ENCODE measurements at regions not wholly inside any gene's neighbourhood (a gene's known extent, or its start where the extent isn't known, plus 50 kb on each side); places are given as distances from the start of the nearest gene placed in this dataset.
"Not testable (repeated sequence)": the region's sequence is repeated elsewhere in the genome, so short reads cannot be mapped to it uniquely, and the experiment has no call there.

GRCh38 chr9:38484076-38484665, 59.9 kb upstream of the IGFBPL1 start:
- H2BK5ac ChIP-seq (ENCODE audit: low read depth, low read length, poor library complexity); H3K9me3 ChIP-seq (ENCODE audit: insufficient read depth, low read depth, low read length); H3K4me3 ChIP-seq (ENCODE audit: low read depth, low read length); H2BK120ac ChIP-seq (ENCODE audit: insufficient read depth, low read length, poor library complexity); H2AK5ac ChIP-seq (ENCODE audit: low read length); H2AFZ ChIP-seq (ENCODE audit: insufficient read depth, low read length, poor library complexity); H3K79me2 ChIP-seq (ENCODE audit: control insufficient read depth, insufficient read depth, low read length, poor library complexity); H3K4me2 ChIP-seq (ENCODE audit: low read length); H3K79me1 ChIP-seq (ENCODE audit: low read length); H3K4me1 ChIP-seq (ENCODE audit: control insufficient read depth in 1 of 2, insufficient read depth in 2 of 2, low read length in 2 of 2); H3K4ac ChIP-seq (ENCODE audit: low read depth, low read length); H3K14ac ChIP-seq (ENCODE audit: low read length); H4K12ac ChIP-seq (ENCODE audit: low read depth, low read length); H3K36me3 ChIP-seq (ENCODE audit: control insufficient read depth in 1 of 2, insufficient read depth in 2 of 2, low read length in 2 of 2); H2BK12ac ChIP-seq (ENCODE audit: low read length); H3K27ac ChIP-seq (ENCODE audit: low read depth, low read length); H3K9ac ChIP-seq (ENCODE audit: low read length); H4K8ac ChIP-seq (ENCODE audit: low read depth, low read length); H4K91ac ChIP-seq (ENCODE audit: low read depth, low read length); H3K23ac ChIP-seq (ENCODE audit: low read length); H3K27me3 ChIP-seq (ENCODE audit: insufficient read depth, low read length); DNase-seq; H3K18ac ChIP-seq (ENCODE audit: low read length): not testable (repeated sequence)
- WGBS (ENCODE audit: extremely low coverage, insufficient coverage, insufficient read length): no CpG with 5 or more reads among the region's 2 CpGs

DNA sequence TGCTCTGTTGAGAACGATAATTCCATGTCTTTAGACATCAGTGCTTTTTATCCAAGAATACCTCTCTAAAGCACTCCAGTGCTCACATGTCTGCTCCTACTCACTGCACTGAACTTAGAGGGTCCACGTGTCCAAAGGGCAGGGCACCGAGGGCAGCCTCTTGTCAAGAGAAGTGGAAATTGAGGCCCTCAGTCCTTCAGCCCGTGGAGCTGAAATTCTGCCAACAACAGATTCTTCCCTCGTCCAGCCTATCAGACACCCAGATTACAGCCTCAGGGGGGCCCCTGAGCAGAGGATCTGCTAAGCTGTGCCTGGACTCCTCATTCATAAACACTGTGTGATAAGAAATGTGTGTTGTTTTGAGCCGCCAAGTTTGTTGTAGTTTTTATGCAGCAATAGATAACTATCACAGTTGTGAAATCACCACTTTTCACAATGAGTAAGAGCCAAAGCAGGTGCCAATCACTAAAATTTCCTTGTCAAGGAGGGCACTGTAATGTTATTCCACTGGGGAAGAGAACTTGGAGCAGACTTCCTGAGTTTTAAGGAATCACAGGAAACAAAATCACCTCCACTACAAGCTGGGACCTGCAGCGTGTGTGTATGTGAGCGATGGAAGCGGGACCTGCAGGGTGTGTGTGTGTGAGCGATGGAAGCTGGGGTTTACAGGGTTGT, 58.8 kb upstream of the IGFBPL1 start:
- Histone ChIP-seq H3K23ac (ENCODE audit: low read length) (no peak overlapping the region), H4K12ac (ENCODE audit: low read depth, low read length) (no peak overlapping the region), H3K4ac (ENCODE audit: low read depth, low read length) (no peak overlapping the region), H2BK120ac (ENCODE audit: insufficient read depth, low read length, poor library complexity) (no peak overlapping the region), H4K91ac (ENCODE audit: low read depth, low read length) (no peak overlapping the region), H2AFZ (ENCODE audit: insufficient read depth, low read length, poor library complexity) (no peak overlapping the region), H3K14ac (ENCODE audit: low read length) (no peak overlapping the region), H3K27me3 (ENCODE audit: insufficient read depth, low read length) (no peaks in the 10 kb centered on the region), H3K79me1 (ENCODE audit: low read length) (no peaks in the 10 kb centered on the region), H3K9me3 (ENCODE audit: insufficient read depth, low read depth, low read length) (peaks cover 2% of the 10 kb centered on the region), H2BK12ac (ENCODE audit: low read length) (no peak overlapping the region), H3K4me3 (ENCODE audit: low read depth, low read length) (no peak overlapping the region), H3K36me3 (ENCODE audit: control insufficient read depth in 1 of 2, insufficient read depth in 2 of 2, low read length in 2 of 2) (no peaks in the 10 kb centered on the region), H4K8ac (ENCODE audit: low read depth, low read length) (peak overlapping the region; percentile 34), H3K79me2 (ENCODE audit: control insufficient read depth, insufficient read depth, low read length, poor library complexity) (no peaks in the 10 kb centered on the region), H3K4me1 (ENCODE audit: control insufficient read depth in 1 of 2, insufficient read depth in 2 of 2, low read length in 2 of 2) (peaks cover 3% of the 10 kb centered on the region in 2 experiments), H3K18ac (ENCODE audit: low read length) (no peak overlapping the region), H2AK5ac (ENCODE audit: low read length) (no peak overlapping the region), H2BK5ac (ENCODE audit: low read depth, low read length, poor library complexity) (no peak overlapping the region), H3K4me2 (ENCODE audit: low read length) (no peak overlapping the region), H3K9ac (ENCODE audit: low read length) (no peak overlapping the region), H3K27ac (ENCODE audit: low read depth, low read length) (no peak overlapping the region)
- DNase-seq: peak in 1 of 2 donors; percentile 78
- WGBS (ENCODE audit: extremely low coverage, insufficient coverage, insufficient read length): no CpG with 5 or more reads among the region's 10 CpGs

DNA sequence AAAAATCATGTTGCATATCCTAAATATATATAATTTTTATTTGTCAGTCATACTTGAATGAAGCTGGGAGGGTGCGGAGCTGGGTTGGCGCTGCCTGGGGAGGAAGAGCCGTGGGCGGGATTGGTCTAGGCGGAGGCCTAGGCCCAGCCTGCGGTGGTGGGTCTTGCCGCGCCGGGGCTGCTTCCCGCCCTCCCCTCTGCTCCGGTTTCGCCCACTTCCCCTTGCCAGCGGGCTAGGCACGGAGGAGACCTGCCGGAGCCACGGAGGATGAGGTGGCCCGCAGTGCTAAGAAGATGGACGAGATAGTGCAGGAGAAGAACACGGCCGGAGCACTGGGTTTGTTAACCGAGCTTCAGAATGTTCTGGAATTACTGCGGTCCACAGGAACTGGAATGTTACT, 54.0 kb upstream of the IGFBPL1 start:
- Histone ChIP-seq H3K23ac (ENCODE audit: low read length) (no peak overlapping the region), H2AK5ac (ENCODE audit: low read length) (no peak overlapping the region), H3K27ac (ENCODE audit: low read depth, low read length) (no peak overlapping the region), H2BK5ac (ENCODE audit: low read depth, low read length, poor library complexity) (no peak overlapping the region), H4K8ac (ENCODE audit: low read depth, low read length) (no peak overlapping the region), H3K4me3 (ENCODE audit: low read depth, low read length) (no peak overlapping the region), H3K9ac (ENCODE audit: low read length) (no peak overlapping the region), H3K27me3 (ENCODE audit: insufficient read depth, low read length) (no peaks in the 10 kb centered on the region), H3K36me3 (ENCODE audit: control insufficient read depth in 1 of 2, insufficient read depth in 2 of 2, low read length in 2 of 2) (no peaks in the 10 kb centered on the region), H2BK120ac (ENCODE audit: insufficient read depth, low read length, poor library complexity) (no peak overlapping the region), H3K79me1 (ENCODE audit: low read length) (no peaks in the 10 kb centered on the region), H3K4me2 (ENCODE audit: low read length) (no peak overlapping the region), H3K4me1 (ENCODE audit: control insufficient read depth in 1 of 2, insufficient read depth in 2 of 2, low read length in 2 of 2) (peaks cover 0 to 3% of the 10 kb centered on the region in 2 experiments), H4K12ac (ENCODE audit: low read depth, low read length) (no peak overlapping the region), H3K4ac (ENCODE audit: low read depth, low read length) (no peak overlapping the region), H3K18ac (ENCODE audit: low read length) (no peak overlapping the region), H2AFZ (ENCODE audit: insufficient read depth, low read length, poor library complexity) (no peak overlapping the region), H3K14ac (ENCODE audit: low read length) (no peak overlapping the region), H3K79me2 (ENCODE audit: control insufficient read depth, insufficient read depth, low read length, poor library complexity) (no peaks in the 10 kb centered on the region), H4K91ac (ENCODE audit: low read depth, low read length) (no peak overlapping the region), H2BK12ac (ENCODE audit: low read length) (no peak overlapping the region), H3K9me3 (ENCODE audit: insufficient read depth, low read depth, low read length) (peaks cover 2% of the 10 kb centered on the region)
- WGBS (ENCODE audit: extremely low coverage, insufficient coverage, insufficient read length): no CpG with 5 or more reads among the region's 22 CpGs
- no peak for DNase-seq

DNA sequence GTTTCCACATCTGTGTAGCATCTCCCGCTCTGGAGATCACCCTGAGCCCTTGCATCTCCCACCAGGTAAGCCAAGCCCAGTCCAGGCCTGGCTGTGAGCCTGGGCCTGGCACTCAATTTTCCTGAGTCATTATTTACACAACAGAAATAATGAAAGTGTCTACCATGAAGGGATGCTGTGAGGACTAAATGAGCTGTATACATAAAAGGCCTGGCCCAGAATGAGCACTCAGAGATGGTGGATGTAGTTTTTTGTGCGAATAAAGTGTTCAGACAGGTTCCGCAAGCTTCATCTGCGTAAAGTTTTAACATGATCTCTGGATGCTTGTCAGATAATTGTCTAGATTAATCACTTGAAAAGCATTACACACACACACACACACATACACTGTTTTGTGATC, 50.2 kb upstream of the IGFBPL1 start:
- H3K9me3 ChIP-seq (ENCODE audit: insufficient read depth, low read depth, low read length); H3K79me2 ChIP-seq (ENCODE audit: control insufficient read depth, insufficient read depth, low read length, poor library complexity); H3K9ac ChIP-seq (ENCODE audit: low read length); H3K27me3 ChIP-seq (ENCODE audit: insufficient read depth, low read length); H4K91ac ChIP-seq (ENCODE audit: low read depth, low read length); DNase-seq; H3K4me3 ChIP-seq (ENCODE audit: low read depth, low read length); H3K4me2 ChIP-seq (ENCODE audit: low read length); H3K36me3 ChIP-seq (ENCODE audit: control insufficient read depth in 1 of 2, insufficient read depth in 2 of 2, low read length in 2 of 2); H3K14ac ChIP-seq (ENCODE audit: low read length); H2BK5ac ChIP-seq (ENCODE audit: low read depth, low read length, poor library complexity); H3K23ac ChIP-seq (ENCODE audit: low read length); H2AFZ ChIP-seq (ENCODE audit: insufficient read depth, low read length, poor library complexity); H3K4me1 ChIP-seq (ENCODE audit: control insufficient read depth in 1 of 2, insufficient read depth in 2 of 2, low read length in 2 of 2); H2BK12ac ChIP-seq (ENCODE audit: low read length); H2BK120ac ChIP-seq (ENCODE audit: insufficient read depth, low read length, poor library complexity); H3K4ac ChIP-seq (ENCODE audit: low read depth, low read length); H3K18ac ChIP-seq (ENCODE audit: low read length); H3K27ac ChIP-seq (ENCODE audit: low read depth, low read length); H3K79me1 ChIP-seq (ENCODE audit: low read length); H4K12ac ChIP-seq (ENCODE audit: low read depth, low read length); H2AK5ac ChIP-seq (ENCODE audit: low read length); H4K8ac ChIP-seq (ENCODE audit: low read depth, low read length): not testable (repeated sequence)
- no CpG with 5 or more reads among the region's 4 CpGs for WGBS (ENCODE audit: extremely low coverage, insufficient coverage, insufficient read length)
